BJ (cell line): ENCODE measurements at regions not wholly inside any gene's neighbourhood (a gene's known extent, or its start where the extent isn't known, plus 50 kb on each side); places are given as distances from the start of the nearest gene placed in this dataset.
"Not testable (repeated sequence)": the region's sequence is repeated elsewhere in the genome, so short reads cannot be mapped to it uniquely, and the experiment has no call there.

ENCODE experiments used
- CTCF ChIA-PET: fragments of 350-600 bp; formaldehyde crosslinking; extraction: SDS; loops from one replicate; lab custom pipeline; 2021; ENCODE audit warnings: antibody characterized with exemption, inconsistent platforms; lab: Yijun Ruan, JAX
- POLR2A ChIA-PET: fragments of 300-600 bp; sonication (Branson Sonifier 250); formaldehyde crosslinking; extraction: SDS; loops from one replicate; lab custom pipeline; 2021; ENCODE audit warnings: antibody characterized with exemption; lab: Charles Lee
- DNase-seq: peaks from one replicate; pipeline ENCODE4 v3.0.0-alpha.2; 2011; ENCODE audit warnings: low read depth
- H3K27me3 ChIP-seq: 2 replicates; pipeline ENCODE4 v1.6.0; 2011; ENCODE audit warnings: low read length; ENCODE audit not compliant: control insufficient read depth, insufficient read depth
- H3K36me3 ChIP-seq: 2 replicates; pipeline ENCODE4 v1.5.1; 2011; ENCODE audit warnings: low read length; ENCODE audit not compliant: control insufficient read depth, insufficient read depth
- H3K4me3 ChIP-seq: 2 replicates; pipeline ENCODE4 v1.5.1; 2011; ENCODE audit warnings: low read depth, mild to moderate bottlenecking, control low read depth, low read length
- CTCF ChIP-seq: IDR thresholded peaks from 2 replicates; pipeline ENCODE4 v1.5.1; 2011; ENCODE audit warnings: low read depth, mild to moderate bottlenecking, control low read depth, inconsistent platforms, low read length, moderate library complexity; ENCODE audit not compliant: insufficient read depth

- POLR2A ChIA-PET: no interaction called here
Observed at GRCh38 chr17:54191261-54191660, 368.5 kb downstream of the KIF2B start.

GRCh38 chr17:54194268-54194667 is 371.5 kb downstream of the KIF2B start:
- CTCF ChIA-PET: no interaction called here
- no peak for DNase-seq
- TF ChIP-seq CTCF: no peak
- no peak overlapping the region for H3K4me3 ChIP-seq
- H3K27me3 ChIP-seq: no peaks in the 10 kb centered on the region
- no peaks in the 10 kb centered on the region for H3K36me3 ChIP-seq
- POLR2A ChIA-PET: no interaction called here

More at GRCh38 chr17:54191261-54191660, 368.5 kb downstream of the KIF2B start:
- CTCF ChIA-PET: no interaction called here
- no peak for TF ChIP-seq CTCF
- no peak overlapping the region for H3K4me3 ChIP-seq
- DNase-seq: no peak
- H3K27me3 ChIP-seq: no peaks in the 10 kb centered on the region
- no peaks in the 10 kb centered on the region for H3K36me3 ChIP-seq

- no peak for DNase-seq
- Histone ChIP-seq H3K4me3 (no peak overlapping the region), H3K36me3 (no peaks in the 10 kb centered on the region), H3K27me3 (no peaks in the 10 kb centered on the region)
- TF ChIP-seq CTCF: no peak
- POLR2A ChIA-PET: no interaction called here
- CTCF ChIA-PET: no interaction called here
Observed at GRCh38 chr17:54196751-54197150, 374.0 kb downstream of the KIF2B start.

GRCh38 chr17:54201380-54201779 is 378.7 kb downstream of the KIF2B start:
- CTCF ChIA-PET, POLR2A ChIA-PET: not testable (repeated sequence)

GRCh38 chr17:54220829-54221228 is 398.1 kb downstream of the KIF2B start:
- H3K36me3 ChIP-seq: no peaks in the 10 kb centered on the region
- no peak for TF ChIP-seq CTCF
- CTCF ChIA-PET: no interaction called here
- no peaks in the 10 kb centered on the region for H3K27me3 ChIP-seq
- POLR2A ChIA-PET: no interaction called here
- H3K4me3 ChIP-seq: no peak overlapping the region
- DNase-seq: no peak

More at GRCh38 chr17:54201380-54201779, 378.7 kb downstream of the KIF2B start:
- H3K4me3 ChIP-seq, DNase-seq, H3K36me3 ChIP-seq, H3K27me3 ChIP-seq: not testable (repeated sequence)

- no peak for DNase-seq
- H3K27me3 ChIP-seq: no peaks in the 10 kb centered on the region
- no peak overlapping the region for H3K4me3 ChIP-seq
- no peak for TF ChIP-seq CTCF
- CTCF ChIA-PET: no interaction called here
- no peaks in the 10 kb centered on the region for H3K36me3 ChIP-seq
- POLR2A ChIA-PET: no interaction called here
Observed at GRCh38 chr17:54221499-54221898, 398.8 kb downstream of the KIF2B start.
